ENCODE measurements at regions not wholly inside any gene's neighbourhood (a gene's known extent, or its start where the extent isn't known, plus 50 kb on each side); places are given as distances from the start of the nearest gene placed in this dataset.

- TF ChIP-seq CTCF (IDR thresholded peaks at IDR 0.05; ENCODE audit: insufficient read depth, low read length, poor library complexity, severe bottlenecking) = no peak
- TF ChIP-seq EZH2phosphoT487 (conservative IDR thresholded peaks at IDR 0.05; ENCODE audit: low read length) = no peak
These were observed 399.9 kb upstream of the ADAMTSL1 start for GRCh38 chr9:18074041-18074440.

Measured in SU-DHL-6 (cell line).